Neural progenitor cell (in vitro differentiated cells): ENCODE measurements at regions not wholly inside any gene's neighbourhood (a gene's known extent, or its start where the extent isn't known, plus 50 kb on each side); places are given as distances from the start of the nearest gene placed in this dataset.

Experiments
- DNase-seq: peaks from one replicate; pipeline ENCODE4 v3.0.0-alpha.2; 2016; ENCODE audit warnings: low spot score
- H2AFZ ChIP-seq: fragments of 200-600 bp; sonication (generic); replicated peaks from 2 replicates; pipeline ENCODE4 v1.6.1; 2016; ENCODE audit warnings: antibody characterized with exemption
- H3F3A ChIP-seq: fragments of 200-600 bp; sonication (generic); 2 replicates; pipeline ENCODE4 v1.6.1; 2016; ENCODE audit warnings: antibody characterized with exemption, low read depth
- H3K27ac ChIP-seq: fragments of 200-600 bp; sonication (generic); 2 replicates; pipeline ENCODE4 v1.5.1; 2016; ENCODE audit warnings: mild to moderate bottlenecking
- H3K27me3 ChIP-seq: fragments of 200-600 bp; sonication (generic); 2 replicates; pipeline ENCODE4 v1.6.1; 2016; ENCODE audit warnings: mild to moderate bottlenecking, moderate library complexity
- H3K36me3 ChIP-seq: fragments of 200-600 bp; sonication (generic); 2 replicates; pipeline ENCODE4 v1.5.1; 2016
- H3K4me1 ChIP-seq: fragments of 200-600 bp; sonication (generic); 2 replicates; pipeline ENCODE4 v1.6.1; 2016; ENCODE audit warnings: mixed run types
- H3K4me2 ChIP-seq: fragments of 200-600 bp; sonication (generic); 2 replicates; pipeline ENCODE4 v1.6.1; 2016
- H3K4me3 ChIP-seq: fragments of 200-600 bp; sonication (generic); 2 replicates; pipeline ENCODE4 v1.5.1; 2016
- H3K79me2 ChIP-seq: fragments of 200-600 bp; sonication (generic); 2 replicates; pipeline ENCODE4 v1.6.1; 2016; ENCODE audit warnings: low read depth
- H3K9ac ChIP-seq: fragments of 200-600 bp; sonication (generic); 2 replicates; pipeline ENCODE4 v1.6.1; 2016
- H3K9me3 ChIP-seq: fragments of 200-600 bp; sonication (generic); 2 replicates; pipeline ENCODE4 v1.5.1; 2016; ENCODE audit warnings: low read depth
- H4K20me1 ChIP-seq: fragments of 200-600 bp; sonication (generic); 2 replicates; pipeline ENCODE4 v1.6.1; 2016; ENCODE audit warnings: low read depth
- H3K27ac Mint-ChIP-seq: 3 replicates; pipeline ENCODE4 v1.8.0; 2021; ENCODE audit warnings: mixed read lengths
- H3K27me3 Mint-ChIP-seq: 2 replicates; pipeline ENCODE4 v1.8.0; 2022; ENCODE audit warnings: low read depth, mild to moderate bottlenecking, inconsistent platforms, moderate library complexity, mixed read lengths; ENCODE audit not compliant: insufficient read depth
- H3K36me3 Mint-ChIP-seq: 3 replicates; pipeline ENCODE4 v1.8.0; 2021; ENCODE audit warnings: mixed read lengths
- H3K4me1 Mint-ChIP-seq: 3 replicates; pipeline ENCODE4 v1.8.0; 2021; ENCODE audit warnings: mixed read lengths
- H3K4me3 Mint-ChIP-seq: 3 replicates; pipeline ENCODE4 v1.8.0; 2021; ENCODE audit warnings: mild to moderate bottlenecking, moderate library complexity, mixed read lengths
- H3K9me3 Mint-ChIP-seq: 3 replicates; pipeline ENCODE4 v1.8.0; 2020; ENCODE audit warnings: mixed read lengths
- EZH2 ChIP-seq: fragments of 200-600 bp; sonication (generic); IDR thresholded peaks from 2 replicates; pipeline ENCODE4 v1.6.1; 2017; ENCODE audit warnings: antibody characterized with exemption, mild to moderate bottlenecking, moderate library complexity
- EZH2phosphoT487 ChIP-seq: fragments of 200-600 bp; sonication (generic); IDR thresholded peaks from 2 replicates; pipeline ENCODE4 v1.6.1; 2017; ENCODE audit warnings: antibody characterized with exemption
- TF ChIP-seq, protein P1 (sequence below): fragments of 200-600 bp; sonication (generic); IDR thresholded peaks from 2 replicates; pipeline ENCODE4 v1.5.1; 2017; ENCODE audit warnings: antibody characterized with exemption, mild to moderate bottlenecking

DNA sequence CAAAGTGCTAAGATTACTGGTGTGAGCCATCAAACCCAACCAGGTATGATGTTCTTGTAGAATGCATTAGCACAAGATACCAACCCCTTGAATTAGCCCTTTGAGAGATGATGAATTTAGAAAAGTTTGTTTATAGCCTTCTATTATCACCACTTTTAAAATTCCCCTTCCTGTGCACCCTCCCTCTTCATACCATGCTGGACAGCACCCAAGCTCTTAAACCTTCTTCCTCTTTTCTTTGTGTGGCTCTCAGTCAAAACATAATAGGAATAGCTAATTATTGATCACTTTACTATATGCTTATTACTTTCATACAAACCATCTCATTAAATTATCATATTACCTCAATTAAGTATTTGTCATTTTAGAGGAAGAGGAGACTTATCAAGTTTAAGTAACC lies 87.6 kb upstream of the TMED7 start:
- H3K27me3 Mint-ChIP-seq = peaks cover 2% of the 10 kb centered on the region
- no peak overlapping the region for H3K27ac Mint-ChIP-seq
- Histone ChIP-seq H3K27me3 (no peaks in the 10 kb centered on the region), H3F3A (no peaks in the 10 kb centered on the region), H2AFZ (no peak overlapping the region), H3K79me2 (no peaks in the 10 kb centered on the region), H3K9me3 (no peaks in the 10 kb centered on the region), H3K4me1 (no peaks in the 10 kb centered on the region), H3K36me3 (no peaks in the 10 kb centered on the region), H3K27ac (no peak overlapping the region), H3K4me2 (no peak overlapping the region), H3K9ac (no peak overlapping the region), H3K4me3 (no peak overlapping the region), H4K20me1 (no peaks in the 10 kb centered on the region)
- no peak overlapping the region for H3K4me3 Mint-ChIP-seq
- no peaks in the 10 kb centered on the region for H3K36me3 Mint-ChIP-seq
- peaks cover 6% of the 10 kb centered on the region for H3K4me1 Mint-ChIP-seq
- peaks cover 3% of the 10 kb centered on the region for H3K9me3 Mint-ChIP-seq
- TF ChIP-seq EZH2phosphoT487 (no peak), EZH2 (no peak)
- TF ChIP-seq, protein P1, sequence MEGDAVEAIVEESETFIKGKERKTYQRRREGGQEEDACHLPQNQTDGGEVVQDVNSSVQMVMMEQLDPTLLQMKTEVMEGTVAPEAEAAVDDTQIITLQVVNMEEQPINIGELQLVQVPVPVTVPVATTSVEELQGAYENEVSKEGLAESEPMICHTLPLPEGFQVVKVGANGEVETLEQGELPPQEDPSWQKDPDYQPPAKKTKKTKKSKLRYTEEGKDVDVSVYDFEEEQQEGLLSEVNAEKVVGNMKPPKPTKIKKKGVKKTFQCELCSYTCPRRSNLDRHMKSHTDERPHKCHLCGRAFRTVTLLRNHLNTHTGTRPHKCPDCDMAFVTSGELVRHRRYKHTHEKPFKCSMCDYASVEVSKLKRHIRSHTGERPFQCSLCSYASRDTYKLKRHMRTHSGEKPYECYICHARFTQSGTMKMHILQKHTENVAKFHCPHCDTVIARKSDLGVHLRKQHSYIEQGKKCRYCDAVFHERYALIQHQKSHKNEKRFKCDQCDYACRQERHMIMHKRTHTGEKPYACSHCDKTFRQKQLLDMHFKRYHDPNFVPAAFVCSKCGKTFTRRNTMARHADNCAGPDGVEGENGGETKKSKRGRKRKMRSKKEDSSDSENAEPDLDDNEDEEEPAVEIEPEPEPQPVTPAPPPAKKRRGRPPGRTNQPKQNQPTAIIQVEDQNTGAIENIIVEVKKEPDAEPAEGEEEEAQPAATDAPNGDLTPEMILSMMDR = no peak
- DNase-seq = no peak

DNA sequence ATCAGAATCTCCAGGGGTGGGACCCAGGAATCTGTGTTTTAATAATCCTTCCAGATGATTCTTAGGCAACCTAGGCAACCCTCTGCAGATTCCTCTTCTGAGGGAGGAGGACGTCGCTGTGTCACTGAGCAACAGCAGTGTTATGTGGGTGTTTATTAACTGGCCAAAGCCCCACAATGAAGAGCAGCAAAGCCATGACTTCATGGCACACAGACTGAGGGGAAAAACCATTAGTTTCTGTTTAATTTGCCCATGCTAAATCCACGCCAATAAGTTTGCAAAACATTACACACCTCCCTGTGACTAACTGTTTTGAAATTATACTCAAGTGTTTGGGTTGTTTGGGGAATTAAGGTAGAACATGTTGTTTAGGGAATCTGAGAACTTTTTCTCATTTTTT lies 83.7 kb upstream of the TMED7 start:
- no peaks in the 10 kb centered on the region for H3F3A ChIP-seq
- no peak for TF ChIP-seq EZH2
- TF ChIP-seq, protein P1 = no peak
- no peak for TF ChIP-seq EZH2phosphoT487
- no peaks in the 10 kb centered on the region for H3K9me3 ChIP-seq
- no peaks in the 10 kb centered on the region for H3K36me3 ChIP-seq
- no peak overlapping the region for H3K4me2 ChIP-seq
- H3K36me3 Mint-ChIP-seq = no peaks in the 10 kb centered on the region
- H3K4me3 Mint-ChIP-seq = no peak overlapping the region
- H4K20me1 ChIP-seq = no peaks in the 10 kb centered on the region
- no peak overlapping the region for H3K27ac Mint-ChIP-seq
- H3K27me3 Mint-ChIP-seq = peaks cover 2% of the 10 kb centered on the region
- no peaks in the 10 kb centered on the region for H3K4me1 ChIP-seq
- no peak overlapping the region for H2AFZ ChIP-seq
- H3K9ac ChIP-seq = no peak overlapping the region
- H3K27me3 ChIP-seq = no peaks in the 10 kb centered on the region
- no peak for DNase-seq
- no peaks in the 10 kb centered on the region for H3K79me2 ChIP-seq
- peaks cover 3% of the 10 kb centered on the region for H3K9me3 Mint-ChIP-seq
- H3K27ac ChIP-seq = no peak overlapping the region
- H3K4me1 Mint-ChIP-seq = peaks cover 6% of the 10 kb centered on the region
- no peak overlapping the region for H3K4me3 ChIP-seq

DNA sequence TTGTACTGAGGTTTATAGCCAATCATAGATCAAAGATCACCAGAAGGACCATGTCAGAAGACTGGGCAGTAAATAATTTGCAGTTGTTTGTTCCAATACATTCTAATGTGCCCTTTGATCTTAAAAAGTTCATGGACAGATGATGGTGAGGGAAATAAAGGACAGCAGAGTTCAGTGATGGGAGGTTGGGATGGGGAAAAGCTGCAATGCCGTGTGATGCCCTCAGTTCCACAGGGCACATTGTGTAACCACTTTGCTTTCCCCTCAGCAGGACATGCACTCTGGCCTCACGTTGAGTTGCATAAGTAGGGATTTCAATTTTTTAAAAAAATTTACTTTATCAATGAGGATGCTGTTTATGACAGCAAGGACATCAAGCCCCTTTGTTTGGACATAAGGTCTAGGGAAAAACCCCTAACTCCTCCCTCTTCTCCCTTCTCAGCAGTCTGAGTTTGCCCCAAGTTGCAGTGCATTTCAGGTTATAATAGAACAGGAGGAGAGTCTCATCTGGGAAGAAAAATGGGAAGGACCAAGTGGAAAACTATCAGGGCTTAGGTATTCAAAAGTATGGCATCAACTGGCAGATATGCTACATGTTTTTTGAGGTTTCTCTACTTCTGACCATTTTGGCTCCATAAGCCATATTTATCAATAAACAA lies 83.1 kb upstream of the TMED7 start:
- H3K4me3 Mint-ChIP-seq = no peak overlapping the region
- peaks cover 3% of the 10 kb centered on the region for H3K9me3 Mint-ChIP-seq
- no peak overlapping the region for H2AFZ ChIP-seq
- TF ChIP-seq, protein P1 = no peak
- no peak for TF ChIP-seq EZH2
- TF ChIP-seq EZH2phosphoT487 = no peak
- no peaks in the 10 kb centered on the region for H3K79me2 ChIP-seq
- H3K36me3 Mint-ChIP-seq = no peaks in the 10 kb centered on the region
- no peaks in the 10 kb centered on the region for H4K20me1 ChIP-seq
- peaks cover 2% of the 10 kb centered on the region for H3K27me3 Mint-ChIP-seq
- no peaks in the 10 kb centered on the region for H3K4me1 ChIP-seq
- no peak for DNase-seq
- no peaks in the 10 kb centered on the region for H3F3A ChIP-seq
- H3K27ac Mint-ChIP-seq = peak overlapping the region; percentile 12
- H3K4me3 ChIP-seq = no peak overlapping the region
- H3K4me1 Mint-ChIP-seq = peaks cover 6% of the 10 kb centered on the region
- H3K36me3 ChIP-seq = no peaks in the 10 kb centered on the region
- no peaks in the 10 kb centered on the region for H3K9me3 ChIP-seq
- no peak overlapping the region for H3K9ac ChIP-seq
- no peaks in the 10 kb centered on the region for H3K27me3 ChIP-seq
- no peak overlapping the region for H3K27ac ChIP-seq
- no peak overlapping the region for H3K4me2 ChIP-seq
